ENCODE measurements at regions not wholly inside any gene's neighbourhood (a gene's known extent, or its start where the extent isn't known, plus 50 kb on each side); places are given as distances from the start of the nearest gene placed in this dataset.

- Histone ChIP-seq H4K5ac (ENCODE audit: insufficient read length, low read depth, low read length) (no peak overlapping the region), H3K9ac (replicated peaks in 1 of 4; ENCODE audit: extremely low read depth in 1 of 4, low read depth in 3 of 4, low read length in 3 of 4) (no peak overlapping the region), H3K27me3 (replicated peaks in 1 of 4; ENCODE audit: control insufficient read depth in 3 of 4, extremely low read depth in 1 of 4, insufficient read depth in 3 of 4, low read length in 3 of 4) (no peaks in the 10 kb centered on the region), H3K27ac (ENCODE audit: low read depth, low read length) (no peak overlapping the region), H3K4ac (replicated peaks; ENCODE audit: insufficient read length, low read depth, low read length) (no peak overlapping the region), H3K23ac (ENCODE audit: insufficient read length) (no peak overlapping the region), H3K79me2 (ENCODE audit: control insufficient read depth in 1 of 2, insufficient read depth in 2 of 2, low read length in 2 of 2) (no peaks in the 10 kb centered on the region), H2AK5ac (ENCODE audit: low read depth, low read length) (no peak overlapping the region), H2BK12ac (ENCODE audit: low read depth, low read length) (no peak overlapping the region), H3K56ac (replicated peaks; ENCODE audit: insufficient read length, low read depth, low read length) (no peak overlapping the region), H2BK20ac (ENCODE audit: low read length) (no peak overlapping the region), H3K4me1 (replicated peaks in 1 of 4; ENCODE audit: control insufficient read depth in 3 of 4, insufficient read depth in 4 of 4, low read length in 3 of 4) (no peaks in the 10 kb centered on the region), H3K18ac (ENCODE audit: extremely low read depth, low read length) (no peak overlapping the region), H4K20me1 (replicated peaks in 1 of 2; ENCODE audit: control insufficient read depth in 1 of 2, insufficient read depth in 2 of 2, low read length in 2 of 2) (no peaks in the 10 kb centered on the region), H3K4me2 (ENCODE audit: insufficient read depth in 1 of 2, low read depth in 2 of 2, low read length in 2 of 2) (no peak overlapping the region), H3K4me3 (ENCODE audit: extremely low read depth in 1 of 4, insufficient read depth in 2 of 4, low read depth in 3 of 4, low read length in 4 of 4) (no peak overlapping the region), H2BK15ac (ENCODE audit: low read length) (no peak overlapping the region), H3K9me3 (ENCODE audit: insufficient read depth in 2 of 2, low read depth in 1 of 2, low read length in 1 of 2) (peaks cover 76 to 85% of the 10 kb centered on the region in 2 experiments), H4K8ac (ENCODE audit: extremely low read depth, insufficient read depth, low read length) (no peak overlapping the region), H3K14ac (ENCODE audit: insufficient read length) (no peak overlapping the region), H3K23me2 (ENCODE audit: low read depth, low read length) (no peaks in the 10 kb centered on the region), H3K79me1 (ENCODE audit: low read depth, low read length) (no peaks in the 10 kb centered on the region), H2AFZ (ENCODE audit: low read length) (no peak overlapping the region), H4K91ac (replicated peaks; ENCODE audit: insufficient read length, low read length) (no peak overlapping the region), H2BK120ac (replicated peaks; ENCODE audit: low read depth, low read length) (no peak overlapping the region), H3K36me3 (ENCODE audit: control insufficient read depth in 2 of 4, insufficient read depth in 4 of 4, low read length in 3 of 4) (no peaks in the 10 kb centered on the region), H2BK5ac (ENCODE audit: low read depth, low read length) (no peak overlapping the region)
- ChIA-PET CTCF (ENCODE audit: partially characterized antibody) (interaction anchor here (1.0 kb wide), 1 partner anchor 32 kb away, joined by 3 read pairs; no protein-coding TSS in a partner anchor), POLR2A (ENCODE audit: partially characterized antibody) (no interaction called here)
- DNase-seq (ENCODE audit: low read depth in 1 of 2, low spot score in 2 of 2) (no peak), FAIRE-seq (no peak)
- WGBS, 2 experiments (ENCODE audit: extremely low coverage in 1 of 2, insufficient coverage in 1 of 2, insufficient read length in 1 of 2, insufficient replicate concordance in 2 of 2, low coverage in 1 of 2, low lambda C conversion rate in 2 of 2, missing lambda C conversion rate in 1 of 2): 59% methylated on average over 8 of the region's 8 CpGs; no CpG with 5 or more reads in 1 of the 2 experiments
- TF ChIP-seq KDM4A (IDR thresholded peaks at IDR 0.05; ENCODE audit: low read depth, low read length, severe bottlenecking) (no peak), JUN (IDR thresholded peaks at IDR 0.05; ENCODE audit: low read depth, low read length) (no peak), ASH2L (IDR thresholded peaks at IDR 0.05; ENCODE audit: low read length) (no peak), CREB1 (IDR thresholded peaks at IDR 0.05) (no peak), TCF12 (IDR thresholded peaks at IDR 0.05; ENCODE audit: low read depth, low read length) (no peak), CBX5 (IDR thresholded peaks at IDR 0.05; ENCODE audit: low read depth, low read length) (no peak), RXRA (IDR thresholded peaks at IDR 0.05; ENCODE audit: insufficient read depth, low read depth, low read length) (no peak), EP300 (IDR thresholded peaks at IDR 0.05; ENCODE audit: borderline replicate concordance in 1 of 2, low read depth in 2 of 2, low read length in 2 of 2) (no peak), BRCA1 (IDR thresholded peaks at IDR 0.05; ENCODE audit: low read depth, low read length) (no peak), ZNF274 (IDR thresholded peaks at IDR 0.05; ENCODE audit: borderline replicate concordance, extremely low read depth, low read length) (no peak), MAX (IDR thresholded peaks at IDR 0.05) (no peak), SIRT6 (IDR thresholded peaks at IDR 0.05; ENCODE audit: low read length) (no peak)
- TF ChIP-seq, protein P1, sequence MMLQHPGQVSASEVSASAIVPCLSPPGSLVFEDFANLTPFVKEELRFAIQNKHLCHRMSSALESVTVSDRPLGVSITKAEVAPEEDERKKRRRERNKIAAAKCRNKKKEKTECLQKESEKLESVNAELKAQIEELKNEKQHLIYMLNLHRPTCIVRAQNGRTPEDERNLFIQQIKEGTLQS (IDR thresholded peaks at IDR 0.05; ENCODE audit: insufficient read depth, low read depth, low read length): no peak
Observed at GRCh38 chr19:42652021-42652420, 57.3 kb upstream of the CEACAM8 start.
